Renal cortical epithelial cell (primary cell): ENCODE measurements at regions not wholly inside any gene's neighbourhood (a gene's known extent, or its start where the extent isn't known, plus 50 kb on each side); places are given as distances from the start of the nearest gene placed in this dataset.

ENCODE experiments used
- DNase-seq: peaks from one replicate; pipeline ENCODE4 v3.0.0-alpha.2; 2011; ENCODE audit warnings: low read depth

- DNase-seq = no peak
Observed at GRCh38 chr12:61765926-61766325, 494.3 kb upstream of the USP15 start.

- DNase-seq = no peak
Observed at GRCh38 chr12:61780435-61780834, 479.8 kb upstream of the USP15 start.

- DNase-seq = no peak
Observed at GRCh38 chr12:61781021-61781581, 479.1 kb upstream of the USP15 start.

- no peak for DNase-seq
Observed at GRCh38 chr12:61796846-61797245, 463.4 kb upstream of the USP15 start.

- no peak for DNase-seq
Observed at GRCh38 chr12:61797266-61797665, 462.9 kb upstream of the USP15 start.

GRCh38 chr12:61798778-61799177, 461.4 kb upstream of the USP15 start:
- no peak for DNase-seq

GRCh38 chr12:61804301-61804700, 455.9 kb upstream of the USP15 start:
- DNase-seq = no peak

- DNase-seq = no peak
Observed at GRCh38 chr12:61808856-61809255, 451.3 kb upstream of the USP15 start.

- no peak for DNase-seq
Observed at GRCh38 chr12:61810486-61810885, 449.7 kb upstream of the USP15 start.

- DNase-seq = no peak
Observed at GRCh38 chr12:61821381-61821780, 438.8 kb upstream of the USP15 start.

GRCh38 chr12:61823102-61823501, 437.1 kb upstream of the USP15 start:
- DNase-seq = no peak

- DNase-seq = no peak
Observed at GRCh38 chr12:61846765-61847164, 413.4 kb upstream of the USP15 start.

GRCh38 chr12:61848893-61849292, 411.3 kb upstream of the USP15 start:
- no peak for DNase-seq

GRCh38 chr12:61853945-61854344, 406.3 kb upstream of the USP15 start:
- no peak for DNase-seq

- no peak for DNase-seq
Observed at GRCh38 chr12:61854902-61855301, 405.3 kb upstream of the USP15 start.

GRCh38 chr12:61857968-61858367, 402.2 kb upstream of the USP15 start:
- DNase-seq = no peak

- peak; percentile 13 for DNase-seq
Observed at GRCh38 chr12:61860451-61860850, 399.8 kb upstream of the USP15 start.

GRCh38 chr12:61862986-61863385, 397.2 kb upstream of the USP15 start:
- DNase-seq = no peak

GRCh38 chr12:61863811-61864210, 396.4 kb upstream of the USP15 start:
- DNase-seq = no peak

- no peak for DNase-seq
Observed at GRCh38 chr12:61869796-61870195, 390.4 kb upstream of the USP15 start.

GRCh38 chr12:61870658-61871484, 389.3 kb upstream of the USP15 start:
- DNase-seq = no peak

GRCh38 chr12:61871485-61871810, 388.8 kb upstream of the USP15 start:
- no peak for DNase-seq

GRCh38 chr12:61879229-61879628, 381.0 kb upstream of the USP15 start:
- DNase-seq = no peak

GRCh38 chr12:61880186-61880585, 380.0 kb upstream of the USP15 start:
- DNase-seq = no peak
